ENCODE measurements at regions not wholly inside any gene's neighbourhood (a gene's known extent, or its start where the extent isn't known, plus 50 kb on each side); places are given as distances from the start of the nearest gene placed in this dataset.
A peak's percentile ranks its signal among the peaks of the same experiment; 100 is the strongest.

DNA sequence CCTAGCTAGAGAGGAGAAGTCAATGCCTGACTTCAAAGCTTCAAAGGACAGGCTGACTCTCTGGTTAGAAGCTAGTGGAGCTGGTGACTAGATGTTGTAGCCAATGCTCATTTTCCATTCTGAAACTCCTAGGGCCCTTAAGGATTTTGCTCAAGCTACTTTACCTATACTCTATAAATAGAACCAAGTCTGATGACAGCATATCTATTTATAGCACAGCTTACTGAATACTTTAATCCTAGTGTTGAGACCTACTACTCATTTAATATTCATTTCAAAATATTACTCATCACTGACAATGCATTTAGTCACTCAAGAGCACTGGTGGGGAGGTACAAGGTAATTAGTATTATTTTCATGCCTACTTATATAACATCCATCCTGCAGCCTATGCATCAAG lies 137.2 kb upstream of the PELI2 start:
- Mint-ChIP-seq H3K4me3 (no peak overlapping the region), H3K27ac (no peak overlapping the region), H3K36me3 (ENCODE audit: low read depth) (no peaks in the 10 kb centered on the region), H3K9me3 (peaks cover 6% of the 10 kb centered on the region), H3K27me3 (peaks cover 3% of the 10 kb centered on the region), H3K4me1 (no peaks in the 10 kb centered on the region)
- DNase-seq (no peak), ATAC-seq (ENCODE audit: low read depth) (no peak)
- intact Hi-C loops (cut with micrococcal nuclease) = no loop called here
- TF ChIP-seq, protein P1, sequence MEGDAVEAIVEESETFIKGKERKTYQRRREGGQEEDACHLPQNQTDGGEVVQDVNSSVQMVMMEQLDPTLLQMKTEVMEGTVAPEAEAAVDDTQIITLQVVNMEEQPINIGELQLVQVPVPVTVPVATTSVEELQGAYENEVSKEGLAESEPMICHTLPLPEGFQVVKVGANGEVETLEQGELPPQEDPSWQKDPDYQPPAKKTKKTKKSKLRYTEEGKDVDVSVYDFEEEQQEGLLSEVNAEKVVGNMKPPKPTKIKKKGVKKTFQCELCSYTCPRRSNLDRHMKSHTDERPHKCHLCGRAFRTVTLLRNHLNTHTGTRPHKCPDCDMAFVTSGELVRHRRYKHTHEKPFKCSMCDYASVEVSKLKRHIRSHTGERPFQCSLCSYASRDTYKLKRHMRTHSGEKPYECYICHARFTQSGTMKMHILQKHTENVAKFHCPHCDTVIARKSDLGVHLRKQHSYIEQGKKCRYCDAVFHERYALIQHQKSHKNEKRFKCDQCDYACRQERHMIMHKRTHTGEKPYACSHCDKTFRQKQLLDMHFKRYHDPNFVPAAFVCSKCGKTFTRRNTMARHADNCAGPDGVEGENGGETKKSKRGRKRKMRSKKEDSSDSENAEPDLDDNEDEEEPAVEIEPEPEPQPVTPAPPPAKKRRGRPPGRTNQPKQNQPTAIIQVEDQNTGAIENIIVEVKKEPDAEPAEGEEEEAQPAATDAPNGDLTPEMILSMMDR (IDR thresholded peaks at IDR 0.05) = no peak
- ChIA-PET POLR2A (no interaction called here), CTCF (no interaction called here)

DNA sequence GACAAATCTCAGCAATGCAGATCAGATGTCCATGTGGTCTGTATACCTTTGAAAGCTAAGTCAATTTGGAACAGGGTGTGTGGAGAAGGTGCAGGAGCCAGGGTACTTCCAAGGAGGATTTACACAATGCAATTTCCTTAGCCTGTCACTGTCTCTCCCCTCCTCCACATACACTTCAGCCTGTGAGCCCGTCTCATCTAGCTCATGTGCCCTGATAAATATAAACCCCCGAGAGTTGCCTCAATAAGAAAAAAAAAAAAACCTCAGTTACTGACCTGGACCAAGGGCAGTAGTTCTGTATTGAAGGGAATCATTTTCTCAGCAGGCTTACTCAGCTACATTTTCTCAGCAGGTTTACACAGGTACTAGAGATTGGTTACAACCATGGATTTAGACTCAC lies 132.1 kb upstream of the PELI2 start:
- ATAC-seq (ENCODE audit: low read depth) = no peak
- H3K27ac Mint-ChIP-seq = no peak overlapping the region
- ChIA-PET POLR2A (no interaction called here), CTCF (no interaction called here)
- no peaks in the 10 kb centered on the region for H3K36me3 Mint-ChIP-seq (ENCODE audit: low read depth)
- no peaks in the 10 kb centered on the region for H3K4me1 Mint-ChIP-seq
- peaks cover 3% of the 10 kb centered on the region for H3K27me3 Mint-ChIP-seq
- TF ChIP-seq, protein P1 (IDR thresholded peaks at IDR 0.05) = no peak
- intact Hi-C loops (cut with micrococcal nuclease) = no loop called here
- DNase-seq = no peak
- H3K4me3 Mint-ChIP-seq = no peak overlapping the region
- peaks cover 4% of the 10 kb centered on the region for H3K9me3 Mint-ChIP-seq

DNA sequence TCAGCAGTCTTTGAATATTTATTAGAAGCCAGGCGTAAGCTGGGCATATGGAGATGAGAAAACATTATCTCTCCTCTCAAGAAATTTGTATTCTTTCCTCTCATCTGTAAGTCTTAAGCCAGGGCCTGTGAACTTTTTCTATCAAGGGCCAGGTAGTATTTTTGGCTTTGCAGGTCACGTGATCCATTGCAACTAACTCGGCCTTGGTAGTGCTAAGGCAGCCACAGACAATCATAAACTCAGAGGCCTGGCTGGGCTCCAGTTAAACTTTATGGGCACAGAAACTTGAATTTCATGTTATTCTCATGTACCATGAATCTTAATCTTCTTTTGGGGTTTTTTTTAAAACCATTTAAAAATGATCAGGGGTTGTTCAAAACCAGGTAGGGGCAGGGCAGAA lies 117.4 kb upstream of the PELI2 start:
- ChIA-PET POLR2A (no interaction called here), CTCF (no interaction called here)
- no peak overlapping the region for H3K4me3 Mint-ChIP-seq
- no peaks in the 10 kb centered on the region for H3K9me3 Mint-ChIP-seq
- H3K36me3 Mint-ChIP-seq (ENCODE audit: low read depth) = no peaks in the 10 kb centered on the region
- no peak for DNase-seq
- TF ChIP-seq, protein P1 (IDR thresholded peaks at IDR 0.05) = no peak
- intact Hi-C loops (cut with micrococcal nuclease) = loop anchor here (5.0 kb wide), 1 partner anchor 116 kb away; the partner anchor contains the start of gene PELI2
- no peak for ATAC-seq (ENCODE audit: low read depth)
- H3K27me3 Mint-ChIP-seq = peaks cover 15% of the 10 kb centered on the region
- H3K4me1 Mint-ChIP-seq = peaks cover 19% of the 10 kb centered on the region
- H3K27ac Mint-ChIP-seq = no peak overlapping the region

DNA sequence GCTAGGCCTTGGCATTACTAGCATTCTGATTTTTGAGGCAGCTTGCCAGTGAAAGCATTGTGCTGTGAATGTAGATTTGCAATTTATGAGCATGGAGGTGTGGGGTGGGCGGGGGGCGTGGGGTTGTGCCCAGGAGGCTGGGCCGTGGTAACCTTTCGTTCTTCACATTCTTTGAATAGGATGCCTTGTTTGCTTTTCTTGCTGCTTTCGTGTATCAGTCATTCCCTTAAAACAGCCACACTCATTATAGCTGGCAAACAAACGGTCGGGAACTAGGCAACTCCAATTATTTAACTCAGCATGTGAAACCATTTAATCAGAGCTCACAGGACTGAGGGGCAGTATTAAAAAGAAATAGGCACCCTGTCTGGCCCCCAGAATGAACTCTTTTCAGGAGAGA lies 115.9 kb upstream of the PELI2 start:
- peaks cover 22% of the 10 kb centered on the region for H3K4me1 Mint-ChIP-seq
- TF ChIP-seq, protein P1 (IDR thresholded peaks at IDR 0.05) = no peak
- no peaks in the 10 kb centered on the region for H3K36me3 Mint-ChIP-seq (ENCODE audit: low read depth)
- no peaks in the 10 kb centered on the region for H3K9me3 Mint-ChIP-seq
- intact Hi-C loops (cut with micrococcal nuclease) = loop anchor here (5.0 kb wide), 1 partner anchor 115 kb away; the partner anchor contains the start of gene PELI2
- ChIA-PET CTCF (no interaction called here), POLR2A (no interaction called here)
- peaks cover 15% of the 10 kb centered on the region for H3K27me3 Mint-ChIP-seq
- ATAC-seq (ENCODE audit: low read depth) (no peak), DNase-seq (no peak)
- H3K27ac Mint-ChIP-seq = no peak overlapping the region
- no peak overlapping the region for H3K4me3 Mint-ChIP-seq

DNA sequence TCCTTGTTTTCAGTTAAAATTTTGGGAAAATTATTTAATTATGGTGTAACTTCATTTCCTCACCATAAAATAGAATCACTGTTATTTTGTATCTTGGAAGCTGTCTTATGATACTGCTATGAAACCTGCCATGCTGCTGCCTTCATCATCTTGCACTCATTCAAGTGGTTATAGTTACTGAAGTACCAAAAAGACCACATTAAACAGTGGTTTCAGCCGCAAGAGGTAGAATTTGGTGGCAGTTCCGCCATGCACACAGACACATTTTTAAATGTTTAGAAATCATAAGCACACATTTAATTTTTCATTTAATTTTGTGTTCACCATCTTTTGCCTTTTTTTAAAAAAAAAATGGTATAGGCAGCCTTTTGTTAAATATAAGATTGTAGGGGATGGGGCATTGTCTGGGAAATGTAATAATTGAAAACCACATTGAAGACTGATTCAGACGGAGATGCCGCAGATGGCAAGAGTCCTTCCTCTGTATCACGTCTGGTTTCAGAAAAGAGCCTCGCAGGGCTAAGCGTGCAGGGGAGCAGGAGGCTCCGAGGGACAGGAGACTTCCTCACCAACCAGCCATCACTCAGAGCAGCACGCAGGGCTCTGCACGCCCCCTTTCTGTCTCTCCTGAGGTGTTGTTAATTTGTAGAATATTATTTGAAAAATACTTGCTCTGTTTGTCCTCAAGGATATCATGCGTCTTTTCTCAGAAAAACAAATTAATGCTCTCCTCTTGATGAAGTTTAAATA lies 115.2 kb upstream of the PELI2 start:
- Mint-ChIP-seq H3K27ac (no peak overlapping the region), H3K27me3 (peaks cover 15% of the 10 kb centered on the region), H3K9me3 (no peaks in the 10 kb centered on the region), H3K36me3 (ENCODE audit: low read depth) (no peaks in the 10 kb centered on the region), H3K4me3 (no peak overlapping the region), H3K4me1 (peaks cover 25% of the 10 kb centered on the region)
- TF ChIP-seq, protein P1 (IDR thresholded peaks at IDR 0.05) = no peak
- DNase-seq = no peak
- peak; percentile 56 for ATAC-seq (ENCODE audit: low read depth)
- ChIA-PET POLR2A (no interaction called here), CTCF (no interaction called here)
- intact Hi-C loops (cut with micrococcal nuclease) = loop anchor here (5.0 kb wide), 1 partner anchor 114 kb away; the partner anchor contains the start of gene PELI2

Data from activated B cell treated with CpG ODN at 0.5 μM for 24 hours (primary cell).